Nephron (organoid): ENCODE measurements at regions not wholly inside any gene's neighbourhood (a gene's known extent, or its start where the extent isn't known, plus 50 kb on each side); places are given as distances from the start of the nearest gene placed in this dataset.

Source experiments
- H3K27ac Mint-ChIP-seq, 3 experiments: 2 replicates each; pipeline ENCODE4 v1.8.0; 2020; ENCODE audit warnings: mixed read lengths in 3 of 3, mild to moderate bottlenecking in 2 of 3, moderate library complexity in 1 of 3
- H3K27me3 Mint-ChIP-seq: 2 replicates; pipeline ENCODE4 v1.8.0; 2021; ENCODE audit warnings: low read depth, mild to moderate bottlenecking, moderate library complexity, mixed read lengths
- H3K36me3 Mint-ChIP-seq: 2 replicates; pipeline ENCODE4 v1.8.0; 2020; ENCODE audit warnings: low read depth, mixed read lengths
- H3K4me1 Mint-ChIP-seq: 2 replicates; pipeline ENCODE4 v1.8.0; 2020; ENCODE audit warnings: mixed read lengths
- H3K4me3 Mint-ChIP-seq, 3 experiments: 2 replicates each; pipeline ENCODE4 v1.8.0; 2020; ENCODE audit warnings: mild to moderate bottlenecking in 3 of 3, mixed read lengths in 3 of 3, moderate library complexity in 2 of 3
- H3K9me3 Mint-ChIP-seq: 2 replicates; pipeline ENCODE4 v1.8.0; 2020; ENCODE audit warnings: mixed read lengths
- CTCF ChIP-seq, 3 experiments: fragments of 200-600 bp; sonication (generic); IDR thresholded peaks; one replicate each; pipeline ENCODE4 v1.5.0; 2021; ENCODE audit warnings: antibody characterized with exemption in 3 of 3; ENCODE audit not compliant: unreplicated experiment in 3 of 3

DNA sequence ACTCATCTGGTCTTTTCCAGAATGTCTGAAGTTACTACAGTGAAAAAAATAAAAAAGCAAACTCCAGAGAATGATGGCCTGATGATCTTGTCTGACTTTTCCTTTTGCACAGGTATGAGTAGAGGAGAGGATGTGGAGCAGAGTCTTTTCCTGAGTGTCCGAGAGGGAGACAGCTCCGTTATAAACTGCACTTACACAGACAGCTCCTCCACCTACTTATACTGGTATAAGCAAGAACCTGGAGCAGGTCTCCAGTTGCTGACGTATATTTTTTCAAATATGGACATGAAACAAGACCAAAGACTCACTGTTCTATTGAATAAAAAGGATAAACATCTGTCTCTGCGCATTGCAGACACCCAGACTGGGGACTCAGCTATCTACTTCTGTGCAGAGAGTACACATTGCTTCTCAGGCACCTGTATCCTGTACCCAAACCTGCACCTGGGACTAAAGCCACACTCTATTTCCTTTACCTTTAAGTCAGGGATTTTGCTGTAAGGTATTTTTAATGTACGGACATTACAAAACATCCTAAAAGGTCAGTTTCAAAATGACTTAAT is 75.8 kb upstream of the OR4E1 start:
- H3K27me3 Mint-ChIP-seq, result peaks cover 15% of the 10 kb centered on the region
- no peak for TF ChIP-seq CTCF (IDR thresholded peaks at IDR 0.05; ENCODE audit: unreplicated experiment in 3 of 3)
- no peaks in the 10 kb centered on the region for H3K9me3 Mint-ChIP-seq
- no peak overlapping the region for H3K27ac Mint-ChIP-seq
- H3K4me1 Mint-ChIP-seq, result no peaks in the 10 kb centered on the region
- H3K36me3 Mint-ChIP-seq, result no peaks in the 10 kb centered on the region
- H3K4me3 Mint-ChIP-seq, result no peak overlapping the region

DNA sequence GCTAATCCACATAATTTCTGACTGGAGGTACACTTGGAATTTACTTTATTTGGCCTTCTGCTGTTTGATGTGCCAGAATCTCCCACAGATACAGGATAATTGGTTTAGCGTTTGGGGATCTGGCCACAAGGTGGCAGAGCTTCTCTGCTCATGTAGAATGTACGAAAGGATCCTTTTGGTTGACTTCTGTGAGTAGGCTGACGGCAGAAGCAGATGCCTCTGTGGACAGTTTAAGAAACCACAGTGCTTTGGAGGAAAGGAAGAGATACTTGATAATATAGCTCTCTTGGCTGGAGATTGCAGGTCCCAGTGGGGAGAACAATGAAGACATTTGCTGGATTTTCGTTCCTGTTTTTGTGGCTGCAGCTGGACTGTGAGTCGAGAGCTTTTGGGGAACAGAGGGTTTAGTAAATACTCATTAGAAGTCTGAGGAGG is 75.3 kb upstream of the OR4E1 start:
- no peaks in the 10 kb centered on the region for H3K36me3 Mint-ChIP-seq
- H3K27ac Mint-ChIP-seq, result no peak overlapping the region
- peak; percentile 61 to 71 (median 65) for TF ChIP-seq CTCF (IDR thresholded peaks at IDR 0.05; ENCODE audit: unreplicated experiment in 3 of 3)
- peaks cover 15% of the 10 kb centered on the region for H3K27me3 Mint-ChIP-seq
- no peaks in the 10 kb centered on the region for H3K9me3 Mint-ChIP-seq
- H3K4me1 Mint-ChIP-seq, result no peaks in the 10 kb centered on the region
- H3K4me3 Mint-ChIP-seq, result no peak overlapping the region

DNA sequence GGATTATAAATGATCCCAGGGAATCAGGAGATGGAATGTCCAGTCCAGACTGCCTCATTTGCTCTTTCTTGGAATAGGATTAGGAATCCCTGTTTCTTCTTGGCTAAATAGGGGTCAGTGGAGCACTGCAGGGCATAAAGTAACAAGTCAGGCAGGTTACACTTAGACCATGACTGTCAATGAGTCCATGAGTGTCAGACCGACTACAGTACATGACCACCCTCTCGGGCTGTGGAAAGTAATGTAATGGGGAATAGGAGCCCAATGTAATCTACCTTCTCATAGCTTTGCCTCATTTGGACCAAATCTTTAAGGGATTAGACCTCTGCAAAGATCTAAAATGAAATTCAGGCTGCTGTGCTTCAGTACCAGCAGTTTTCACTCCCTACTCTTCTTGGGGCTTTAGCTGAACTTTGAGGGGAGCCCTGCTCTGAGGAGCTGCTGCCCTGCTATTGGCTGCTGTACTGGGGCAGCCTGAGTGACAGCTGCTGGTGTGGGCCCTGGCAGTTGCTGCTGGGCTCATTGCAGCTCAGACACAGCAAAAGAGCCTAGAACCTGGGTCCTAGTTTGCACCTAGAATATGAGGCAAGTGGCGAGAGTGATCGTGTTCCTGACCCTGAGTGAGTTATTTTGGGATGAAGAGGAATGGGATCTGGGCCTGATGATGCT is 62.2 kb upstream of the OR4E1 start:
- Mint-ChIP-seq H3K4me1 (no peaks in the 10 kb centered on the region), H3K27ac (no peak overlapping the region), H3K36me3 (no peaks in the 10 kb centered on the region), H3K27me3 (peaks cover 32% of the 10 kb centered on the region), H3K9me3 (no peaks in the 10 kb centered on the region), H3K4me3 (no peak overlapping the region)
- TF ChIP-seq CTCF (IDR thresholded peaks at IDR 0.05; ENCODE audit: unreplicated experiment in 3 of 3), result no peak

GRCh38 chr14:21735200-21735599 is 61.6 kb upstream of the OR4E1 start:
- no peak overlapping the region for H3K27ac Mint-ChIP-seq
- no peaks in the 10 kb centered on the region for H3K9me3 Mint-ChIP-seq
- H3K27me3 Mint-ChIP-seq, result peaks cover 31% of the 10 kb centered on the region
- H3K4me1 Mint-ChIP-seq, result no peaks in the 10 kb centered on the region
- no peak for TF ChIP-seq CTCF (IDR thresholded peaks at IDR 0.05; ENCODE audit: unreplicated experiment in 3 of 3)
- H3K36me3 Mint-ChIP-seq, result no peaks in the 10 kb centered on the region
- no peak overlapping the region for H3K4me3 Mint-ChIP-seq

- H3K27ac Mint-ChIP-seq, result no peak overlapping the region
- no peak overlapping the region for H3K4me3 Mint-ChIP-seq
- H3K4me1 Mint-ChIP-seq, result no peaks in the 10 kb centered on the region
- no peaks in the 10 kb centered on the region for H3K36me3 Mint-ChIP-seq
- H3K27me3 Mint-ChIP-seq, result peaks cover 29% of the 10 kb centered on the region
- H3K9me3 Mint-ChIP-seq, result no peaks in the 10 kb centered on the region
- peak; percentile 44 to 59 (median 47) for TF ChIP-seq CTCF (IDR thresholded peaks at IDR 0.05; ENCODE audit: unreplicated experiment in 3 of 3)
These were observed 60.9 kb upstream of the OR4E1 start for GRCh38 chr14:21734457-21735074.
